H1 (cell line): ENCODE measurements at regions not wholly inside any gene's neighbourhood (a gene's known extent, or its start where the extent isn't known, plus 50 kb on each side); places are given as distances from the start of the nearest gene placed in this dataset.

Source experiments
- CTCF ChIA-PET: fragments of 300-600 bp; sonication (Branson Sonifier 250); formaldehyde crosslinking; loops from one replicate; lab custom pipeline; 2021; ENCODE audit not compliant: partially characterized antibody; lab: Charles Lee
- POLR2A ChIA-PET: fragments of 300-600 bp; sonication (Branson Sonifier 250); formaldehyde crosslinking; loops from one replicate; lab custom pipeline; 2021; ENCODE audit warnings: inconsistent platforms; ENCODE audit not compliant: partially characterized antibody; lab: Charles Lee
- DNase-seq, 2 experiments: peaks; one replicate each; pipeline versions ENCODE4 v3.0.0 to v3.0.0-alpha.2; 2010 to 2022; ENCODE audit warnings: low spot score in 2 of 2, low read depth in 1 of 2, mixed read lengths in 1 of 2
- FAIRE-seq: peaks from 2 replicates; lab custom pipeline; 2011; peaks lifted over from hg19 to GRCh38; lab: Jason Lieb, UNC
- H2AFZ ChIP-seq: 2 replicates; pipeline ENCODE4 v1.8.1; 2012; ENCODE audit warnings: low read length, inconsistent platforms
- H2AK5ac ChIP-seq: 2 replicates; pipeline ENCODE4 v1.6.1; 2013; ENCODE audit warnings: low read depth, low read length
- H2BK120ac ChIP-seq: replicated peaks from 2 replicates; pipeline ENCODE3; 2013; ENCODE audit warnings: low read depth, low read length, inconsistent platforms
- H2BK12ac ChIP-seq: 2 replicates; pipeline ENCODE4 v1.6.1; 2013; ENCODE audit warnings: low read depth, low read length
- H2BK15ac ChIP-seq: 2 replicates; pipeline ENCODE4 v1.6.1; 2013; ENCODE audit warnings: low read length
- H2BK20ac ChIP-seq: 2 replicates; pipeline ENCODE4 v1.6.1; 2013; ENCODE audit warnings: low read length
- H2BK5ac ChIP-seq: 2 replicates; pipeline ENCODE4 v1.6.1; 2013; ENCODE audit warnings: low read depth, low read length
- H3K14ac ChIP-seq: 2 replicates; pipeline ENCODE4 v1.6.1; 2013; ENCODE audit warnings: inconsistent platforms; ENCODE audit not compliant: insufficient read length
- H3K18ac ChIP-seq: 2 replicates; pipeline ENCODE4 v1.6.1; 2013; ENCODE audit warnings: low read length; ENCODE audit errors: extremely low read depth
- H3K23ac ChIP-seq: 2 replicates; pipeline ENCODE4 v1.6.1; 2013; ENCODE audit warnings: inconsistent platforms; ENCODE audit not compliant: insufficient read length
- H3K23me2 ChIP-seq: 2 replicates; pipeline ENCODE4 v1.6.1; 2013; ENCODE audit warnings: low read depth, low read length
- H3K27ac ChIP-seq: 2 replicates; pipeline ENCODE4 v1.6.1; 2011; ENCODE audit warnings: low read depth, low read length, inconsistent platforms
- H3K27me3 ChIP-seq, 4 experiments: replicated peaks in 1 of 4; 1 replicate in 1 of 4; 2 replicates in 3 of 4; pipeline versions ENCODE4 v1.6.1 to v1.8.1; 2011 to 2013; ENCODE audit warnings: low read length in 3 of 4, mild to moderate bottlenecking in 3 of 4, inconsistent platforms in 2 of 4, mixed read lengths in 2 of 4, moderate library complexity in 1 of 4; ENCODE audit not compliant: control insufficient read depth in 3 of 4, insufficient read depth in 3 of 4; ENCODE audit errors: extremely low read depth in 1 of 4
- H3K36me3 ChIP-seq, 4 experiments: 2 replicates each; pipeline versions ENCODE4 v1.6.1 to v1.8.1; 2011 to 2013; ENCODE audit warnings: mild to moderate bottlenecking in 4 of 4, low read length in 3 of 4, moderate library complexity in 2 of 4, control low read depth in 1 of 4, inconsistent platforms in 1 of 4; ENCODE audit not compliant: insufficient read depth in 4 of 4, control insufficient read depth in 2 of 4
- H3K4ac ChIP-seq: replicated peaks from 2 replicates; pipeline ENCODE3; 2013; ENCODE audit warnings: low read length, low read depth, mixed read lengths, inconsistent platforms; ENCODE audit not compliant: insufficient read length
- H3K4me1 ChIP-seq, 4 experiments: replicated peaks in 1 of 4; 1 replicate in 1 of 4; 2 replicates in 3 of 4; pipeline versions ENCODE4 v1.6.1 to v1.8.1; 2011 to 2013; ENCODE audit warnings: low read length in 3 of 4, inconsistent platforms in 2 of 4, mixed read lengths in 1 of 4; ENCODE audit not compliant: insufficient read depth in 4 of 4, control insufficient read depth in 3 of 4
- H3K4me2 ChIP-seq, 2 experiments: 2 replicates each; pipeline versions ENCODE4 v1.6.1 to v1.8.1; 2011 to 2013; ENCODE audit warnings: low read depth in 2 of 2, low read length in 2 of 2, control low read depth in 1 of 2, inconsistent platforms in 1 of 2, mild to moderate bottlenecking in 1 of 2; ENCODE audit not compliant: insufficient read depth in 1 of 2
- H3K4me3 ChIP-seq, 4 experiments: fragments of 200-600, 300-600 bp in 1 of 4; sonication (generic), shearing (Covaris generic), sonication (Bioruptor Twin) in 1 of 4; 2 replicates each; pipeline versions ENCODE4 v1.5.1 to v1.8.1; 2011 to 2016; ENCODE audit warnings: low read length in 4 of 4, low read depth in 3 of 4, control low read depth in 2 of 4, inconsistent platforms in 2 of 4, mild to moderate bottlenecking in 2 of 4, mixed read lengths in 1 of 4, moderate library complexity in 1 of 4; ENCODE audit not compliant: insufficient read depth in 2 of 4; ENCODE audit errors: extremely low read depth in 1 of 4
- H3K56ac ChIP-seq: replicated peaks from 2 replicates; pipeline ENCODE3; 2013; ENCODE audit warnings: low read depth, mild to moderate bottlenecking, mixed read lengths, low read length, inconsistent platforms; ENCODE audit not compliant: insufficient read length
- H3K79me1 ChIP-seq: 2 replicates; pipeline ENCODE4 v1.6.1; 2013; ENCODE audit warnings: low read depth, low read length, control low read depth
- H3K79me2 ChIP-seq, 2 experiments: 2 replicates each; pipeline versions ENCODE4 v1.6.1 to v1.8.1; 2012 to 2013; ENCODE audit warnings: low read length in 2 of 2, mild to moderate bottlenecking in 2 of 2, inconsistent platforms in 1 of 2; ENCODE audit not compliant: insufficient read depth in 2 of 2, control insufficient read depth in 1 of 2
- H3K9ac ChIP-seq, 4 experiments: replicated peaks in 1 of 4; 1 replicate in 1 of 4; 2 replicates in 3 of 4; pipeline versions ENCODE4 v1.6.1 to v1.8.1; 2011 to 2013; ENCODE audit warnings: low read depth in 3 of 4, low read length in 3 of 4, control low read depth in 2 of 4, mild to moderate bottlenecking in 2 of 4, moderate library complexity in 2 of 4, inconsistent platforms in 1 of 4; ENCODE audit errors: extremely low read depth in 1 of 4
- H3K9me3 ChIP-seq, 2 experiments: 2 replicates each; pipeline versions ENCODE4 v1.6.1 to v1.8.1; 2012 to 2013; ENCODE audit warnings: mild to moderate bottlenecking in 2 of 2, moderate library complexity in 2 of 2, control low read depth in 1 of 2, inconsistent platforms in 1 of 2, low read depth in 1 of 2, low read length in 1 of 2, mixed read lengths in 1 of 2; ENCODE audit not compliant: insufficient read depth in 2 of 2
- H4K20me1 ChIP-seq, 2 experiments: replicated peaks in 1 of 2; 2 replicates each; pipeline versions ENCODE3 to v1.8.1; 2011 to 2013; ENCODE audit warnings: inconsistent platforms in 2 of 2, low read length in 2 of 2, mild to moderate bottlenecking in 1 of 2; ENCODE audit not compliant: insufficient read depth in 2 of 2, control insufficient read depth in 1 of 2
- H4K5ac ChIP-seq: 2 replicates; pipeline ENCODE4 v1.6.1; 2013; ENCODE audit warnings: low read length, low read depth, mixed read lengths, inconsistent platforms; ENCODE audit not compliant: insufficient read length
- H4K8ac ChIP-seq: 2 replicates; pipeline ENCODE4 v1.8.0; 2013; ENCODE audit warnings: mild to moderate bottlenecking, moderate library complexity, low read length, inconsistent platforms; ENCODE audit not compliant: insufficient read depth; ENCODE audit errors: extremely low read depth
- H4K91ac ChIP-seq: replicated peaks from 2 replicates; pipeline ENCODE3; 2013; ENCODE audit warnings: low read length, mixed read lengths, inconsistent platforms; ENCODE audit not compliant: insufficient read length
- BCL11A ChIP-seq, 2 experiments: IDR thresholded peaks; one replicate each; pipeline ENCODE4 v1.6.1; 2011; ENCODE audit warnings: low read depth in 2 of 2, low read length in 2 of 2, mild to moderate bottlenecking in 2 of 2
- CEBPB ChIP-seq: IDR thresholded peaks from 2 replicates; pipeline ENCODE4 v1.6.1; 2012; ENCODE audit warnings: low read depth, low read length
- E2F6 ChIP-seq: IDR thresholded peaks from 2 replicates; pipeline ENCODE4 v1.6.1; 2012; ENCODE audit warnings: inconsistent platforms
- EP300 ChIP-seq, 2 experiments: IDR thresholded peaks; 1 replicate in 1 of 2; 2 replicates in 1 of 2; pipeline ENCODE4 v1.6.1; 2011 to 2012; ENCODE audit warnings: low read depth in 2 of 2, low read length in 2 of 2, mild to moderate bottlenecking in 2 of 2, borderline replicate concordance in 1 of 2, inconsistent platforms in 1 of 2, moderate library complexity in 1 of 2
- POLR2AphosphoS5 ChIP-seq: IDR thresholded peaks from 2 replicates; pipeline ENCODE4 v1.6.1; 2011; ENCODE audit warnings: low read depth, low read length
- RXRA ChIP-seq: IDR thresholded peaks from 2 replicates; pipeline ENCODE4 v1.6.1; 2011; ENCODE audit warnings: low read depth, mild to moderate bottlenecking, low read length, moderate library complexity; ENCODE audit not compliant: insufficient read depth
- SIN3A ChIP-seq, 2 experiments: IDR thresholded peaks in 1 of 2; conservative IDR thresholded peaks in 1 of 2; 2 replicates each; pipeline ENCODE4 v1.6.1; 2011 to 2012; ENCODE audit warnings: low read length in 2 of 2, improper control_type of control experiment in 1 of 2, low read depth in 1 of 2, mild to moderate bottlenecking in 1 of 2
- SP2 ChIP-seq: IDR thresholded peaks from 2 replicates; pipeline ENCODE4 v1.6.1; 2012; ENCODE audit warnings: mild to moderate bottlenecking, low read length, inconsistent platforms
- TAF1 ChIP-seq: IDR thresholded peaks from 2 replicates; pipeline ENCODE4 v1.6.1; 2011; ENCODE audit warnings: mild to moderate bottlenecking, low read depth, low read length
- TBP ChIP-seq: IDR thresholded peaks from 2 replicates; pipeline ENCODE4 v1.6.1; 2011; ENCODE audit warnings: low read depth, low read length, improper control_type of control experiment
- ZNF274 ChIP-seq: IDR thresholded peaks from 2 replicates; pipeline ENCODE4 v1.7.0; 2012; ENCODE audit warnings: low read length, borderline replicate concordance; ENCODE audit errors: extremely low read depth
- WGBS, 2 experiments: shearing (Covaris generic) in 1 of 2; methylation state at CpG; one replicate each; pipeline versions ENCODE4 v1.1.6 to v1.1.7; 2013 to 2015; ENCODE audit warnings: low lambda C conversion rate in 2 of 2, mixed read lengths in 2 of 2, inconsistent platforms in 1 of 2, low coverage in 1 of 2, missing lambda C conversion rate in 1 of 2; ENCODE audit not compliant: insufficient replicate concordance in 2 of 2, insufficient coverage in 1 of 2, insufficient read length in 1 of 2; ENCODE audit errors: extremely low coverage in 1 of 2, missing lambda C conversion rate in 1 of 2; 5-methylcytosine and 5-hydroxymethylcytosine counted together

- Histone ChIP-seq H3K14ac (no peak overlapping the region), H2BK20ac (no peak overlapping the region), H2AFZ (no peak overlapping the region), H2BK120ac (no peak overlapping the region), H3K23ac (no peak overlapping the region), H3K23me2 (no peaks in the 10 kb centered on the region), H3K27me3 (no peaks in the 10 kb centered on the region), H2BK15ac (no peak overlapping the region), H4K5ac (no peak overlapping the region), H2AK5ac (no peak overlapping the region), H3K9me3 (no peaks in the 10 kb centered on the region), H4K8ac (no peak overlapping the region), H4K91ac (no peak overlapping the region), H3K27ac (no peak overlapping the region), H3K4me1 (peaks cover 0 to 6% (median 0%) of the 10 kb centered on the region in 4 experiments; a peak in 2 of 7 replicates), H3K36me3 (no peaks in the 10 kb centered on the region), H3K79me1 (no peaks in the 10 kb centered on the region), H3K4me3 (no peak overlapping the region), H3K79me2 (no peaks in the 10 kb centered on the region), H2BK12ac (no peak overlapping the region), H3K4ac (no peak overlapping the region), H3K4me2 (no peak overlapping the region), H3K56ac (no peak overlapping the region), H4K20me1 (no peaks in the 10 kb centered on the region), H2BK5ac (no peak overlapping the region), H3K18ac (no peak overlapping the region), H3K9ac (no peak overlapping the region)
- POLR2A ChIA-PET, result no interaction called here
- CTCF ChIA-PET, result interaction anchor here (0.6 to 1.5 kb wide), 3 partner anchors 14 to 377 kb away, joined by 3 to 4 read pairs (median 3); no protein-coding TSS in a partner anchor
- 75% methylated on average over 7 of the region's 7 CpGs; no CpG with 5 or more reads in 1 of the 2 experiments for WGBS, 2 experiments
- DNase-seq (no peak), FAIRE-seq (no peak)
- TF ChIP-seq E2F6 (no peak), ZNF274 (no peak), POLR2AphosphoS5 (no peak), SP2 (no peak), SIN3A (conservative IDR thresholded peaks at IDR 0.05 in 1 of 2, IDR thresholded peaks at IDR 0.05 in 1 of 2; ENCODE audit: low read depth in 1 of 2, low read length in 2 of 2) (no peak), TBP (no peak), TAF1 (no peak), RXRA (no peak), BCL11A (IDR thresholded peaks at IDR 0.05; ENCODE audit: low read depth in 2 of 2, low read length in 2 of 2) (no peak), EP300 (IDR thresholded peaks at IDR 0.05; ENCODE audit: borderline replicate concordance in 1 of 2, low read depth in 2 of 2, low read length in 2 of 2) (no peak), CEBPB (no peak)
Observed at GRCh38 chr11:122042981-122043380, 73.0 kb downstream of the BLID start.
